NCI-H146 treated with DMSO at 0.1 percent for 48 hours (cell line): ENCODE measurements at regions not wholly inside any gene's neighbourhood (a gene's known extent, or its start where the extent isn't known, plus 50 kb on each side); places are given as distances from the start of the nearest gene placed in this dataset.
"Not testable (repeated sequence)": the region's sequence is repeated elsewhere in the genome, so short reads cannot be mapped to it uniquely, and the experiment has no call there.

Experiments
- DNase-seq: peaks from one replicate; lab custom pipeline; 2025; ENCODE audit not compliant: unreplicated experiment; lab: John Stamatoyannopoulos, UW

GRCh38 chr13:109945206-109945960, 159.0 kb upstream of the IRS2 start:
- DNase-seq = no peak

- DNase-seq = no peak
Observed at GRCh38 chr13:109941951-109942350, 155.6 kb upstream of the IRS2 start.

- DNase-seq = no peak
Observed at GRCh38 chr13:109941221-109941620, 154.8 kb upstream of the IRS2 start.

GRCh38 chr13:109940637-109941036, 154.3 kb upstream of the IRS2 start:
- no peak for DNase-seq

GRCh38 chr13:109939838-109940237, 153.5 kb upstream of the IRS2 start:
- no peak for DNase-seq

- DNase-seq = no peak
Observed at GRCh38 chr13:109939180-109939579, 152.8 kb upstream of the IRS2 start.

GRCh38 chr13:109938255-109938936, 152.0 kb upstream of the IRS2 start:
- DNase-seq = no peak

- DNase-seq = not testable (repeated sequence)
Observed at GRCh38 chr13:109934520-109934919, 148.1 kb upstream of the IRS2 start.

GRCh38 chr13:109933476-109933875, 147.1 kb upstream of the IRS2 start:
- no peak for DNase-seq

GRCh38 chr13:109924376-109924775, 138.0 kb upstream of the IRS2 start:
- DNase-seq = no peak

GRCh38 chr13:109922518-109922917, 136.1 kb upstream of the IRS2 start:
- no peak for DNase-seq

- no peak for DNase-seq
Observed at GRCh38 chr13:109919715-109920375, 133.5 kb upstream of the IRS2 start.

GRCh38 chr13:109918179-109918711, 131.9 kb upstream of the IRS2 start:
- DNase-seq = no peak

GRCh38 chr13:109917422-109917821, 131.0 kb upstream of the IRS2 start:
- no peak for DNase-seq

GRCh38 chr13:109913936-109914510, 127.6 kb upstream of the IRS2 start:
- DNase-seq = peak; percentile 83

GRCh38 chr13:109913186-109913585, 126.8 kb upstream of the IRS2 start:
- no peak for DNase-seq

- DNase-seq = no peak
Observed at GRCh38 chr13:109910194-109910593, 123.8 kb upstream of the IRS2 start.

GRCh38 chr13:109906976-109907375, 120.6 kb upstream of the IRS2 start:
- DNase-seq = no peak

- no peak for DNase-seq
Observed at GRCh38 chr13:109904218-109904617, 117.8 kb upstream of the IRS2 start.

GRCh38 chr13:109900741-109901140, 114.4 kb upstream of the IRS2 start:
- DNase-seq = peak; percentile 66

GRCh38 chr13:109900320-109900719, 113.9 kb upstream of the IRS2 start:
- peak; percentile 59 for DNase-seq
